AG04450 (cell line): ENCODE measurements at regions not wholly inside any gene's neighbourhood (a gene's known extent, or its start where the extent isn't known, plus 50 kb on each side); places are given as distances from the start of the nearest gene placed in this dataset.

ENCODE experiments used
- CTCF ChIA-PET: fragments of 300-600, 350-600 bp; formaldehyde crosslinking; extraction: SDS; loops from one replicate; lab custom pipeline; 2022; ENCODE audit warnings: antibody characterized with exemption, inconsistent platforms; lab: Charles Lee
- POLR2A ChIA-PET: fragments of 350-600 bp; formaldehyde crosslinking; extraction: SDS; loops from one replicate; lab custom pipeline; 2021; ENCODE audit warnings: antibody characterized with exemption, inconsistent platforms; lab: Yijun Ruan, JAX
- DNase-seq: peaks from one replicate; pipeline ENCODE4 v3.0.0-alpha.2; 2011; ENCODE audit warnings: low read depth, low spot score
- H3K27ac ChIP-seq: one replicate; pipeline ENCODE4 v1.5.1; 2012; ENCODE audit warnings: low read depth, low read length, control low read depth
- H3K27me3 ChIP-seq: one replicate; pipeline ENCODE4 v1.6.0; 2012; ENCODE audit warnings: low read length; ENCODE audit not compliant: control insufficient read depth, insufficient read depth
- H3K4me3 ChIP-seq: 2 replicates; pipeline ENCODE4 v1.5.1; 2011; ENCODE audit warnings: mild to moderate bottlenecking, low read depth, low read length, control low read depth
- H3K9me3 ChIP-seq: 2 replicates; pipeline ENCODE4 v1.5.1; 2012; ENCODE audit warnings: low read length; ENCODE audit not compliant: control insufficient read depth, insufficient read depth
- CTCF ChIP-seq: IDR thresholded peaks from 2 replicates; pipeline ENCODE4 v1.5.1; 2011; ENCODE audit warnings: low read depth, low read length, control low read depth, inconsistent platforms

- ChIA-PET POLR2A (no interaction called here), CTCF (no interaction called here)
- H3K4me3 ChIP-seq, result no peak overlapping the region
- no peaks in the 10 kb centered on the region for H3K27me3 ChIP-seq
- TF ChIP-seq CTCF, result no peak
- H3K27ac ChIP-seq, result no peak overlapping the region
- peaks cover 17% of the 10 kb centered on the region for H3K9me3 ChIP-seq
- DNase-seq, result no peak
Observed at GRCh38 chr2:3986063-3986462, 282.7 kb downstream of the DCDC2C start.

GRCh38 chr2:3986530-3987258, 283.3 kb downstream of the DCDC2C start:
- no peak for TF ChIP-seq CTCF
- Histone ChIP-seq H3K27ac (no peak overlapping the region), H3K4me3 (no peak overlapping the region), H3K9me3 (peaks cover 12% of the 10 kb centered on the region), H3K27me3 (no peaks in the 10 kb centered on the region)
- ChIA-PET POLR2A (no interaction called here), CTCF (no interaction called here)
- DNase-seq, result no peak

- ChIA-PET CTCF (no interaction called here), POLR2A (no interaction called here)
- H3K9me3 ChIP-seq, result peaks cover 26% of the 10 kb centered on the region
- H3K4me3 ChIP-seq, result no peak overlapping the region
- TF ChIP-seq CTCF, result no peak
- H3K27me3 ChIP-seq, result no peaks in the 10 kb centered on the region
- no peak for DNase-seq
- H3K27ac ChIP-seq, result no peak overlapping the region
Observed at GRCh38 chr2:4002841-4003403, 299.5 kb downstream of the DCDC2C start.

- no peaks in the 10 kb centered on the region for H3K27me3 ChIP-seq
- POLR2A ChIA-PET, result no interaction called here
- DNase-seq, result no peak
- no peak overlapping the region for H3K27ac ChIP-seq
- H3K9me3 ChIP-seq, result peaks cover 52% of the 10 kb centered on the region
- CTCF ChIA-PET, result no interaction called here
- TF ChIP-seq CTCF, result no peak
- H3K4me3 ChIP-seq, result no peak overlapping the region
Observed at GRCh38 chr2:4012197-4012596, 308.8 kb downstream of the DCDC2C start.

- Histone ChIP-seq H3K9me3 (peaks cover 54% of the 10 kb centered on the region), H3K27ac (no peak overlapping the region), H3K4me3 (no peak overlapping the region), H3K27me3 (no peaks in the 10 kb centered on the region)
- DNase-seq, result no peak
- POLR2A ChIA-PET, result no interaction called here
- CTCF ChIA-PET, result no interaction called here
- no peak for TF ChIP-seq CTCF
Observed at GRCh38 chr2:4018535-4018934, 315.2 kb downstream of the DCDC2C start.
